ENCODE measurements at regions not wholly inside any gene's neighbourhood (a gene's known extent, or its start where the extent isn't known, plus 50 kb on each side); places are given as distances from the start of the nearest gene placed in this dataset.

DNA sequence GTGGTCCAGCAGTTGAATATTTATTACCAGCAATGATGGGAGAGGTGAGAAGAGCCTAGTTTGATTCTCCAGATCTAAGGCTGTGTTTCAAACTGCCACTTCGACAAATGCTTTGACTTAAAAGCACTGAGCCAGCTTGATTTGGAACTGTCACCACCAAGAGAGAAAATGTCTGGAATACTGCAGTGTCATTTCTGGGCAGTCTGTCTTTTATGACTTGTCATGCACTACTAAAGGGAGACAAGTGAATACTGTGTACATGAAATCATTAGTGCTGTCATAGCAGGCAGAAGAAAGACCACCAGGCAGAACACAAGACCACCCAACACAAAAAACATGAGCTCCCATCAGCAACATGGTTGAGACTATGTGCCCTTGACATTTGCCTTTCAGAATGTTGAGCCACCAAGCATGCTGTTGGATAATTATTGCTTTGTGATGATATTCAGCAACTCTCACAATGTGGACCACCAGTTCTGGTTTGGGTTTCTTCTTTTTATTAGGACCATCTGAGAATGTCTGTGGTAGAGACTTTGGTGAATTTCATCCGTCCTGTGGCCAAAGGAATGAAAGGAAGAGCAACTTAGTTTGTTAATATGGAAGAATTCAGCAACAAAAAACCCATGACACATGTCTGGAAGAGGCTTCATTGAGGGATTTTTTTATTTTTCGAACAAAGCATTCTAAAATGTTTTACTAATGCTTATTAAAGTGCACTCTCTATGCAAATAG, 125.8 kb downstream of the NTMT2 start:
- no peak for DNase-seq (ENCODE audit: low spot score)

DNA sequence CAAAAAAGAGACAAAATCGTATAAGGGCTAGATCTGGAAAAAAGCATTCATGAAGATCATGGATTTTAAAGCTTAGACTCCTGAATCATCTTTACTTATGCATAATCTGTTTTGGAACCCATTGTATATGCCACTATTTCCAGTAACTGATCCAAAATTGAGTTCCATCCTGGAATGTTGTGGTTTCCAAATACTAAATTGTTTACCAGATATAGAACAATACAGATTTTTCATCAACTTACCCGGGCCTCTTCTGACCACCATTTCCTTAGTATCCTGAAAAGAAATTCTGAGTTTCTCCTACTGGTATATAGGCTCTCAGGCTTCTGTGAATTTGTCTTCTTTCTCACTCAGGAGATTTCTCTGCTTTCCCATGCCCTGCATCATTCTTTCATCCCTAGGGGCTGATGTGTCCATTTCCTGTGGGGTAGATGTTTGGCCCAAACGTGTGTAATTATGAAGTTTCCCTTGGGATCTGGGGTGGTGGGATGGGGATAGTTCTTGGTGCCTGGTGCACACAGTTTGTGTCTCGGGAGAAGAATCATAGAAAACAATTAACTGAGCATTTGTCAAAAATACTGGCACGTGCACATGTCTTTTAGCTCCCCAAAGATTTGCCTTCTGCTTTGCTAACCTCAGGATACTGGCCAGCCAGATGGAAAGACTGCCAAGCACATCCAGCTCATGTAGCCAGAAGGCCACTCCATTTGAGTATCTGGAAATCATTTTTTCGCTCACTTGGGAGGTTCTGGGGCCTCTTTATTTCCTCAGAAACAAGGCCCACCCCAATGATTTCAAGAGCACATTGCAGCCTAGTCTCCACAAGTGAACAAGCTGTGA, 127.8 kb downstream of the NTMT2 start:
- no peak for DNase-seq (ENCODE audit: low spot score)

- no peak for DNase-seq (ENCODE audit: low spot score)
These were observed 128.4 kb downstream of the NTMT2 start for GRCh38 chr1:170274131-170274501.

GRCh38 chr1:170277985-170278384, 132.2 kb downstream of the NTMT2 start:
- no peak for DNase-seq (ENCODE audit: low spot score)

- DNase-seq (ENCODE audit: low spot score), result no peak
These were observed 138.3 kb downstream of the NTMT2 start for GRCh38 chr1:170284016-170284415.

DNA sequence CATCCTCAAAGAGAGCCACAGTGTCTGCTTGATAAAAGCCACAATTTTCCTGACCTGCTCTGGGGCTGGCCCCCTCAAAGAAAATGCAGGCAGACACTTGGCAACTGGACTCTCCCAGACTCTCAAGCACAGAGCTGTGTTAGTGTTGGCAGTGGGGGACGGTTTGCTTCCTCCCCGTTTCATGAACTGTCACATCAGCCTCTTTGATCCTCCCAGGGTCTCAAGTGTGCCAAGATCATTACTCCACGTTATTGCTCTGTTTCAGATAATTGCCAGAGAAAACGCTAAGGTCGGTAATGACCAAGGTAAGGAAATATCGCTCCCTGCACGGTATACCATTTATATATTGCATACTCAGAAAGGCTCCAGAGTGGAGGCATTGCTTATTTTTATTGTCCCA, 138.8 kb downstream of the NTMT2 start:
- no peak for DNase-seq (ENCODE audit: low spot score)

DNA sequence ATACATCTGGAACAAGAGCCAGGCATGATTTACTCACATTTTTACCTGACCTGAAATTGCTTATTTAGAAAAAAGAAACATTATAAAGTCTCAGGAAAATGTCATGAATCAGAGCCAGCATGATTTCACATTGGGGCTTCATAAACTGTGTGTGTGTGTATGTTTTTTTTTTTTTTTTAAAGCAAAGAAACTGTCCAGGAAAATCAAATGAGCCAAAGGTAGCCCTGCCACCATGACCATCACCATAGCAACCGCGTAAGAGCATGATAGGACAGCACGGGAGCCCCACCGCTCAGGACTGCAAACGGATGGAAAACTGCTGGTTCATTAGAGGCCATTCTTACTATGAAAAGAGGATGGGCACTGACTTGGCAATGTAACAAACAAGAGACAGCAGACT, 139.2 kb downstream of the NTMT2 start:
- no peak for DNase-seq (ENCODE audit: low spot score)

DNA sequence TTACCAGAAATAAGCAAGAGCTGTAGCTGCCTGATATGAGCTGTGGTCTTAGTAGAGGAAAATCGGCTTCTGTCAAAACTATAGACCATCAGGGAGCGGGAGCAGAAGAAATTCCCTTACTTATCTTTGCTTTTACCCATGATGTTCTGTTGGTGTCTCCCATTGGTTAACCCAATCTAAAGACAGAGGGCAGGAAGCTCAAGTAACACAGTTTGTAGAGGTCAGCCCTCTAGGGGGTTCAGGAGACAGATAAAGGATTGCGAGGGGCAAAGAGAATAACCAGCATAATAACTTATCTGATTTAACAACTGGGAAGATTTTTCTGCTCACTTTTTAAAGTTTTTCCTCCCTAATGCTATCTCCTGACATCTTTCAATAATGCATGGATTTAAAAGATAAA, 142.4 kb downstream of the NTMT2 start:
- DNase-seq (ENCODE audit: low spot score), result no peak

GRCh38 chr1:170290276-170290675, 144.5 kb downstream of the NTMT2 start:
- DNase-seq (ENCODE audit: low spot score), result no peak

DNA sequence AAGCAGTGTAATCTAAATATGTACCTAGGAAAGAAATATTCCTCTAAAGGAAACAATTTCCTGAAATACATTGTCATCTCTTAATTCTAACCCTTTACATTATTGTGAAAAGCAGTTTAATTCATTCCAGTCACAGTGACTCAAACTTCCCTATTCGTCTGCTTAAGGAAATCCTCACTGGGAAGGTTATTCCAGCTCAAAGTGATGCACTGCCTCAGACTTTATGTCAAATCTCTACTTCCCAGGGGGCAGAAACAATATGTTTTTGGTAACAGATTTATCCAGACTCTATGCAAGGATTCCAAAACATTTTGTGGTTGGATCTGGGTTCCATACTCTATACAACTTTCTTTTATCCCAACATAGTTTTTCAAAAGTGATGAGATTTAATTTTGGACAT, 145.2 kb downstream of the NTMT2 start:
- DNase-seq (ENCODE audit: low spot score), result no peak

GRCh38 chr1:170291516-170291915, 145.8 kb downstream of the NTMT2 start:
- no peak for DNase-seq (ENCODE audit: low spot score)

GRCh38 chr1:170296211-170296610, 150.5 kb downstream of the NTMT2 start:
- DNase-seq (ENCODE audit: low spot score), result no peak

GRCh38 chr1:170296642-170297041, 150.9 kb downstream of the NTMT2 start:
- DNase-seq (ENCODE audit: low spot score), result no peak

DNA sequence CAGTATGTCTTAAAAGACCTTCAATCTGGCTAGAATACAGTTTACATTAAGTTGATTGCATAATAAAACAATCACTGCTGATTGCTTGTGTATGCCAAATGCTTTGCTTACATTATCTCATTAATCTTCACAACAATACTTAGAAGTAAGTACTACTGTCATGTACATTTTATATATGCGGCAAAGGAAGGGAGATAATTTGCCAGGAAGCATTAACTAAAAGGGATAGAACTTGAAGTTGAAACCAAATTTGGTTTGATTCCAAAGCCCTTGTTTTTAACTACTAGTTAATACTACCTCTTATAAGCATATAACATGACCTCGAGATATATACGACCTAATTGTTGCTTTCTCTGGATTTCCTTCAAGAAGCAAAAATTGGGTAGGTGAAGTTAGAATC, 155.8 kb downstream of the NTMT2 start:
- no peak for DNase-seq (ENCODE audit: low spot score)

- no peak for DNase-seq (ENCODE audit: low spot score)
These were observed 157.3 kb downstream of the NTMT2 start for GRCh38 chr1:170303034-170303433.

GRCh38 chr1:170305777-170306512, 160.2 kb downstream of the NTMT2 start:
- DNase-seq (ENCODE audit: low spot score), result no peak

DNA sequence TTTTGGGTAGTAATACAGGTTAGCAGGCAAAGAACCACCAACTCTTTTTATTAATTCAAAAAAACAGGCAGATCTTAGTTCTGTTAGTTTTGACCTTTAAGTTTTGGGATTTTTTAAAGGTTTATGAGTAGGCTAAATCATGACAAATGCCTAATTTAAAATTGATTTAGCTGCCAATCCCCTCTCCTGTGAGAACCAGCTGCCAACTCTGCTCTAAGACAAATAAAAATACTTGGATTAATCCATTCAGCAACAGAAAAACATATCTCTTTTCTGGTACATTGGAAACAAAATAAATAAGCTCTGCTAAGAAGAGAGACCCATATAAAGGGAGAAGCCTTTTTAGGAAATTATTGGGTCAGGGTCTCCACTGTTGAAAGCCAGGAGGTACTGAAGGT, 160.8 kb downstream of the NTMT2 start:
- DNase-seq (ENCODE audit: low spot score), result no peak

DNA sequence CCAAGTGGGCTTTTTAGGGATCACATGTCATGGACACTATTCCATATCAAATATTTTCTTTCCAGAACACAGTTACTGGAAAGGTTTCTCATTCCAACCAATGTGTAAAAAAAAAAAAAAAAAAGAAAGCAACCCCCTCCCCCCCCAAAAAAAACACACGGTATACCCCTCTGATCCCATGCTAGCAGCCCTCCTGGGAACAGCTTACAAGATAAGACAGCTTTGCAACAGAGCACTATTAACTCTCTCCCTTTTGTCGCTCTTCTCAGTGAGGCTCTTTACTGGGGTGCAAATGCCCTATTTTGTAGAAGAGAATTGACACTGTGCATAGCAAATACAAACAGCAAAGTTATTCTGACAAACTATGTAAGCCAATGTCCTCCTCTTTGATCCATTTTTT, 161.2 kb downstream of the NTMT2 start:
- no peak for DNase-seq (ENCODE audit: low spot score)

DNA sequence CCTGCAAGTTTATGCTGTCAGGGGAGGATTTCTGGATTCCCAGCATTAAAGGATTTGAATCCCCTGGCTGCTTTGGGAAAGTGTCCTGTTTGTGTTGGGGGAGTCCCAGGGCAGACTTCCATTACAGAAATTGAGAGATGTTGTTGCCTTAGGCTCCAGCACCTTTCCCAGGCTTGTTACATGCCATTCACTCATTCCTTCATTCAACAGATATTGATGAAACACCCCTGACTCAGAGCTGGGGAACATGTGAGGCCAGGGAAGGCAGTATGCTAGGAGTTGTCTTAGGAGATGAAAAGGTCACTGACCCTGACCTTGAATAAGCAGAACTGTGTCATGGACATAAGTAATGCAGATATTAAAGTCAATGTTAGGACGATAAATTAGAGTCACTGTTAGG, 161.7 kb downstream of the NTMT2 start:
- no peak for DNase-seq (ENCODE audit: low spot score)

DNA sequence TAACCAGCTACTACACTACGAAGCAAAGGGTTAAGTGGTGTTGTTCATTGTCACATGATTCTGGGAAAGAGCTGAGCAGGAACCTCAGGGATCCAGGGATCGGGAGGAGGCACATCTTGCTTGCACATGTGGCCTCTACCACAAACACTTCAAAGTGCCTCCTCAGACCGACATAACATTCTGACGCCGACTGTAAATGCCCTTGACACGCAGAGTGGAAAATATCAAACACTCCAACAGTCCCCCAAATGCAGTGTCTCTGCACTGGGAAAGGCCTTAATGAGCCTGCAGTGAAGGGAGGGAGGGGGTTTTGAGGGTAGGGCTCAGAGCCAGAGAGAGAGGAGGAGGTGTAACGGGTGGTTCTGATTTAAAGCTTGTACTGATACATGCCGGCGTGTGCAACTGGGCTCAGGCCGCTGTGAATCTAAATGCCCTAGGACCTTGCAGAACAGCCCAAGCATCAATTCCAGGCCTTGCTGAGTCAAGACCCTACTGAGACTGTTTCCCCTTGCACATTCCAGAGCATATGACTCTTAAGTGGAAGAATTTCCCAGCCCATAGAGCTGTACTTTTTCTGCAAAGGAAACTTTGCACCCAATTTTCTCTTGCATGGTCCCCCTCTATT, 163.7 kb downstream of the NTMT2 start:
- no peak for DNase-seq (ENCODE audit: low spot score)

DNA sequence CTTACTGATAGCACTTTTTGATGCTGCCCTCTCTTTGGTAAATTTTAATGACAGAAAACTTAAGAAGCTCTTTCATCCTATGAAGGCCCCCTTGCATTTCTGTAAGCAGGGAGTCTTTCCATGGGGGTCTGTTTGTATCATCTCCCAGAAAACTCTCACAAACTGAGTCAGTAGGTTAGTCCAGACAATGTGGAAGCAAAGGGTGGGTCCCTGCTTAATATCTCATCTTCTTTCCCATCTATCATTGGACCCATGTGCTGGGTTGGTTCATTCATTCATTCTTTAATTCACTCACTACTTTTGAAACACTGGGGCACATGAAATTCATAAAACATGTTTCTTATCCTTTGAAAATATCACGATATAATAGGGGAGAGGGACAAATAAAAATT, 164.3 kb downstream of the NTMT2 start:
- no peak for DNase-seq (ENCODE audit: low spot score)

GRCh38 chr1:170310951-170311350, 165.2 kb downstream of the NTMT2 start:
- DNase-seq (ENCODE audit: low spot score), result no peak

Measured in mucosa of gallbladder (tissue), 1 donor.